H9 (cell line): ENCODE measurements at regions not wholly inside any gene's neighbourhood (a gene's known extent, or its start where the extent isn't known, plus 50 kb on each side); places are given as distances from the start of the nearest gene placed in this dataset.

Experiments used
- DNase-seq: peaks from one replicate; pipeline ENCODE4 v3.0.0-alpha.2; 2017
- H2AFZ ChIP-seq: one replicate; pipeline ENCODE4 v1.6.1; 2013; ENCODE audit warnings: mild to moderate bottlenecking, low read length, control low read depth, moderate library complexity
- H2AK5ac ChIP-seq: 2 replicates; pipeline ENCODE4 v1.6.1; 2013; ENCODE audit warnings: low read length, control low read depth, mixed read lengths; ENCODE audit not compliant: insufficient read length
- H2BK120ac ChIP-seq: one replicate; pipeline ENCODE4 v1.6.1; 2013; ENCODE audit warnings: low read depth, mild to moderate bottlenecking, low read length, control low read depth, inconsistent platforms; ENCODE audit not compliant: poor library complexity, severe bottlenecking
- H2BK12ac ChIP-seq: 2 replicates; pipeline ENCODE4 v1.6.1; 2013; ENCODE audit warnings: low read length, control low read depth, mixed read lengths, low read depth; ENCODE audit not compliant: insufficient read length
- H2BK15ac ChIP-seq: 2 replicates; pipeline ENCODE4 v1.6.1; 2013; ENCODE audit warnings: low read depth, low read length, control low read depth
- H2BK20ac ChIP-seq: one replicate; pipeline ENCODE4 v1.6.1; 2013; ENCODE audit warnings: low read depth, mild to moderate bottlenecking, low read length, control low read depth, inconsistent platforms; ENCODE audit not compliant: poor library complexity, severe bottlenecking
- H2BK5ac ChIP-seq: 2 replicates; pipeline ENCODE4 v1.6.1; 2013; ENCODE audit warnings: low read length, control low read depth, mixed read lengths; ENCODE audit not compliant: insufficient read length
- H3K14ac ChIP-seq: 2 replicates; pipeline ENCODE4 v1.6.1; 2013; ENCODE audit warnings: low read length, control low read depth; ENCODE audit not compliant: insufficient read depth
- H3K18ac ChIP-seq: 2 replicates; pipeline ENCODE4 v1.6.1; 2013; ENCODE audit warnings: low read depth, mild to moderate bottlenecking, mixed read lengths, low read length, control low read depth; ENCODE audit not compliant: insufficient read length
- H3K23ac ChIP-seq: 2 replicates; pipeline ENCODE4 v1.6.1; 2013; ENCODE audit warnings: low read length, control low read depth, mixed read lengths, low read depth; ENCODE audit not compliant: insufficient read length
- H3K23me2 ChIP-seq: 2 replicates; pipeline ENCODE4 v1.6.1; 2013; ENCODE audit warnings: low read depth, mild to moderate bottlenecking, mixed read lengths, low read length, control low read depth; ENCODE audit not compliant: insufficient read length, poor library complexity, severe bottlenecking
- H3K27ac ChIP-seq: 2 replicates; pipeline ENCODE4 v1.5.1; 2013; ENCODE audit warnings: low read length, control low read depth, mixed read lengths, low read depth; ENCODE audit not compliant: insufficient read length
- H3K27me3 ChIP-seq: 2 replicates; pipeline ENCODE4 v1.6.1; 2013; ENCODE audit warnings: low read length, control low read depth, inconsistent platforms; ENCODE audit not compliant: insufficient read depth
- H3K4ac ChIP-seq: 2 replicates; pipeline ENCODE4 v1.6.1; 2013; ENCODE audit warnings: low read depth, mild to moderate bottlenecking, control low read depth, inconsistent platforms, low read length, moderate library complexity
- H3K4me1 ChIP-seq: 2 replicates; pipeline ENCODE4 v1.6.1; 2013; ENCODE audit warnings: low read length, control low read depth, inconsistent platforms; ENCODE audit not compliant: insufficient read depth
- H3K4me2 ChIP-seq: 2 replicates; pipeline ENCODE4 v1.6.1; 2013; ENCODE audit warnings: low read length, control low read depth, mixed read lengths; ENCODE audit not compliant: insufficient read length, insufficient read depth
- H3K56ac ChIP-seq: 2 replicates; pipeline ENCODE4 v1.6.1; 2013; ENCODE audit warnings: low read depth, mild to moderate bottlenecking, mixed read lengths, low read length, control low read depth; ENCODE audit not compliant: insufficient read length
- H3K79me1 ChIP-seq: 2 replicates; pipeline ENCODE4 v1.6.1; 2013; ENCODE audit warnings: low read depth, mild to moderate bottlenecking, moderate library complexity, low read length, control low read depth, inconsistent platforms; ENCODE audit not compliant: insufficient read depth, poor library complexity, severe bottlenecking
- H3K79me2 ChIP-seq: 2 replicates; pipeline ENCODE4 v1.6.1; 2013; ENCODE audit warnings: low read length, control low read depth, inconsistent platforms; ENCODE audit not compliant: insufficient read depth
- H3K9ac ChIP-seq: 2 replicates; pipeline ENCODE4 v1.6.1; 2013; ENCODE audit warnings: low read length, control low read depth, mixed read lengths; ENCODE audit not compliant: insufficient read length; ENCODE audit errors: extremely low read depth
- H3K9me3 ChIP-seq: one replicate; pipeline ENCODE4 v1.6.1; 2013; ENCODE audit warnings: low read depth, low read length, inconsistent platforms; ENCODE audit not compliant: control insufficient read depth
- H3T11ph ChIP-seq: one replicate; pipeline ENCODE4 v1.6.1; 2013; ENCODE audit warnings: mild to moderate bottlenecking, low read length, control low read depth, inconsistent platforms
- H4K20me1 ChIP-seq: one replicate; pipeline ENCODE4 v1.6.1; 2013; ENCODE audit not compliant: control insufficient read depth, insufficient read length, insufficient read depth
- H4K5ac ChIP-seq: 2 replicates; pipeline ENCODE4 v1.6.1; 2013; ENCODE audit warnings: low read depth, mild to moderate bottlenecking, mixed read lengths, low read length, control low read depth; ENCODE audit not compliant: insufficient read length
- H4K8ac ChIP-seq: replicated peaks from 2 replicates; pipeline ENCODE4 v1.6.1; 2013; ENCODE audit warnings: low read length, control low read depth, mixed read lengths, low read depth; ENCODE audit not compliant: insufficient read length
- H4K91ac ChIP-seq: 2 replicates; pipeline ENCODE4 v1.6.1; 2013; ENCODE audit warnings: low read depth, mild to moderate bottlenecking, moderate library complexity, mixed read lengths, low read length, control low read depth; ENCODE audit not compliant: insufficient read length
- H3K27ac Mint-ChIP-seq, 3 experiments: 2 replicates in 2 of 3; 3 replicates in 1 of 3; pipeline ENCODE4 v1.8.0; 2020 to 2021; ENCODE audit warnings: mixed read lengths in 3 of 3, mild to moderate bottlenecking in 1 of 3, moderate library complexity in 1 of 3
- H3K27me3 Mint-ChIP-seq: 2 replicates; pipeline ENCODE4 v1.8.0; 2021; ENCODE audit warnings: low read depth, mild to moderate bottlenecking, moderate library complexity, mixed read lengths
- H3K36me3 Mint-ChIP-seq, 3 experiments: 2 replicates in 2 of 3; 3 replicates in 1 of 3; pipeline ENCODE4 v1.8.0; 2020 to 2021; ENCODE audit warnings: low read depth in 3 of 3, mixed read lengths in 3 of 3; ENCODE audit not compliant: insufficient read depth in 1 of 3
- H3K4me1 Mint-ChIP-seq, 2 experiments: 2 replicates each; pipeline ENCODE4 v1.8.0; 2020; ENCODE audit warnings: mixed read lengths in 2 of 2
- H3K4me3 Mint-ChIP-seq, 2 experiments: 2 replicates in 1 of 2; 3 replicates in 1 of 2; pipeline ENCODE4 v1.8.0; 2020 to 2021; ENCODE audit warnings: mild to moderate bottlenecking in 2 of 2, mixed read lengths in 2 of 2, moderate library complexity in 1 of 2
- H3K9me3 Mint-ChIP-seq, 2 experiments: 2 replicates in 1 of 2; 3 replicates in 1 of 2; pipeline ENCODE4 v1.8.0; 2020; ENCODE audit warnings: mild to moderate bottlenecking in 2 of 2, mixed read lengths in 2 of 2, moderate library complexity in 1 of 2
- WGBS: extraction: QIAGEN DNeasy Blood & Tissue Kit; methylation state at CpG from one replicate; pipeline ENCODE4 v1.1.7; 2013; ENCODE audit warnings: missing lambda C conversion rate, low lambda C conversion rate, mixed read lengths; ENCODE audit not compliant: insufficient read length; ENCODE audit errors: extremely low coverage; 5-methylcytosine and 5-hydroxymethylcytosine counted together
- TF ChIP-seq, protein P1 (sequence below): fragments of 200-600 bp; sonication (generic); conservative IDR thresholded peaks from 3 replicates; pipeline ENCODE4 v1.8.0; 2021; ENCODE audit warnings: antibody characterized with exemption, mild to moderate bottlenecking

- Histone ChIP-seq H3K27me3 (no peaks in the 10 kb centered on the region), H3K9ac (no peak overlapping the region), H3K56ac (no peak overlapping the region), H2BK15ac (no peak overlapping the region), H3K14ac (no peak overlapping the region), H3K4me1 (no peaks in the 10 kb centered on the region), H2BK20ac (no peak overlapping the region), H2AFZ (no peak overlapping the region), H3T11ph (no peak overlapping the region), H2BK5ac (no peak overlapping the region), H2BK120ac (no peak overlapping the region), H3K27ac (no peak overlapping the region), H2AK5ac (no peak overlapping the region), H3K4ac (no peak overlapping the region), H3K9me3 (no peaks in the 10 kb centered on the region), H4K91ac (no peak overlapping the region), H4K8ac (no peak overlapping the region), H3K23me2 (no peaks in the 10 kb centered on the region), H3K23ac (no peak overlapping the region), H2BK12ac (no peak overlapping the region), H3K79me2 (no peaks in the 10 kb centered on the region), H4K5ac (no peak overlapping the region), H4K20me1 (no peaks in the 10 kb centered on the region), H3K4me2 (no peak overlapping the region), H3K79me1 (no peaks in the 10 kb centered on the region), H3K18ac (no peak overlapping the region)
- H3K4me1 Mint-ChIP-seq = no peaks in the 10 kb centered on the region
- no CpG with 5 or more reads among the region's 2 CpGs for WGBS
- DNase-seq = no peak
- no peaks in the 10 kb centered on the region for H3K9me3 Mint-ChIP-seq
- no peaks in the 10 kb centered on the region for H3K36me3 Mint-ChIP-seq
- H3K27me3 Mint-ChIP-seq = peaks cover 3% of the 10 kb centered on the region; the same call in 1 of the 2 replicates
- H3K4me3 Mint-ChIP-seq = no peak overlapping the region
- H3K27ac Mint-ChIP-seq = no peak overlapping the region
- TF ChIP-seq, protein P1, sequence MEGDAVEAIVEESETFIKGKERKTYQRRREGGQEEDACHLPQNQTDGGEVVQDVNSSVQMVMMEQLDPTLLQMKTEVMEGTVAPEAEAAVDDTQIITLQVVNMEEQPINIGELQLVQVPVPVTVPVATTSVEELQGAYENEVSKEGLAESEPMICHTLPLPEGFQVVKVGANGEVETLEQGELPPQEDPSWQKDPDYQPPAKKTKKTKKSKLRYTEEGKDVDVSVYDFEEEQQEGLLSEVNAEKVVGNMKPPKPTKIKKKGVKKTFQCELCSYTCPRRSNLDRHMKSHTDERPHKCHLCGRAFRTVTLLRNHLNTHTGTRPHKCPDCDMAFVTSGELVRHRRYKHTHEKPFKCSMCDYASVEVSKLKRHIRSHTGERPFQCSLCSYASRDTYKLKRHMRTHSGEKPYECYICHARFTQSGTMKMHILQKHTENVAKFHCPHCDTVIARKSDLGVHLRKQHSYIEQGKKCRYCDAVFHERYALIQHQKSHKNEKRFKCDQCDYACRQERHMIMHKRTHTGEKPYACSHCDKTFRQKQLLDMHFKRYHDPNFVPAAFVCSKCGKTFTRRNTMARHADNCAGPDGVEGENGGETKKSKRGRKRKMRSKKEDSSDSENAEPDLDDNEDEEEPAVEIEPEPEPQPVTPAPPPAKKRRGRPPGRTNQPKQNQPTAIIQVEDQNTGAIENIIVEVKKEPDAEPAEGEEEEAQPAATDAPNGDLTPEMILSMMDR = no peak
Measured at GRCh38 chr6:150806790-150807189, 58.7 kb upstream of the MTHFD1L start.
